Osteoblast (primary cell): ENCODE measurements at regions not wholly inside any gene's neighbourhood (a gene's known extent, or its start where the extent isn't known, plus 50 kb on each side); places are given as distances from the start of the nearest gene placed in this dataset.

Experiments
- DNase-seq: peaks from one replicate; pipeline ENCODE4 v3.0.0; 2011; ENCODE audit warnings: low spot score, mixed read lengths; ENCODE audit not compliant: insufficient read length; ENCODE audit errors: missing footprints
- H2AFZ ChIP-seq: 2 replicates; pipeline ENCODE4 v1.6.0; 2011; ENCODE audit warnings: mild to moderate bottlenecking, low read length
- H3K27ac ChIP-seq: 2 replicates; pipeline ENCODE4 v1.5.1; 2011; ENCODE audit warnings: mild to moderate bottlenecking, low read depth, low read length, moderate library complexity
- H3K27me3 ChIP-seq: 2 replicates; pipeline ENCODE4 v1.6.0; 2012; ENCODE audit warnings: mild to moderate bottlenecking, control low read depth, inconsistent platforms, low read length, moderate library complexity; ENCODE audit not compliant: insufficient read depth
- H3K36me3 ChIP-seq: 2 replicates; pipeline ENCODE4 v1.5.1; 2011; ENCODE audit warnings: mild to moderate bottlenecking, low read length, control low read depth, moderate library complexity; ENCODE audit not compliant: insufficient read depth
- H3K4me1 ChIP-seq: 2 replicates; pipeline ENCODE4 v1.5.1; 2011; ENCODE audit warnings: mild to moderate bottlenecking, low read length, control low read depth, moderate library complexity; ENCODE audit not compliant: insufficient read depth
- H3K4me2 ChIP-seq: 2 replicates; pipeline ENCODE4 v1.6.0; 2011; ENCODE audit warnings: mild to moderate bottlenecking, low read length; ENCODE audit not compliant: insufficient read depth
- H3K4me3 ChIP-seq: fragments of 200-600 bp; sonication (generic); 3 replicates; pipeline ENCODE4 v1.5.1; 2012; ENCODE audit warnings: mild to moderate bottlenecking, low read length, inconsistent platforms; ENCODE audit not compliant: insufficient read depth
- H3K79me2 ChIP-seq: 2 replicates; pipeline ENCODE4 v1.6.0; 2012; ENCODE audit warnings: mild to moderate bottlenecking, low read length, control low read depth, inconsistent platforms; ENCODE audit not compliant: insufficient read depth
- H3K9me3 ChIP-seq: 2 replicates; pipeline ENCODE4 v1.5.1; 2011; ENCODE audit warnings: low read depth, low read length, control low read depth
- H4K20me1 ChIP-seq: 2 replicates; pipeline ENCODE4 v1.6.0; 2012; ENCODE audit warnings: mild to moderate bottlenecking, low read length, control low read depth; ENCODE audit not compliant: insufficient read depth
- CTCF ChIP-seq: IDR thresholded peaks from 2 replicates; pipeline ENCODE4 v1.5.1; 2011; ENCODE audit warnings: mild to moderate bottlenecking, low read depth, low read length, moderate library complexity; ENCODE audit errors: extremely low read depth

GRCh38 chr18:27239669-27240068 is 54.6 kb upstream of the CHST9 start:
- Histone ChIP-seq H3K4me1 (no peaks in the 10 kb centered on the region), H2AFZ (no peak overlapping the region), H4K20me1 (no peaks in the 10 kb centered on the region), H3K9me3 (no peaks in the 10 kb centered on the region), H3K36me3 (no peaks in the 10 kb centered on the region), H3K4me3 (no peak overlapping the region), H3K27ac (no peak overlapping the region), H3K79me2 (no peaks in the 10 kb centered on the region), H3K27me3 (no peaks in the 10 kb centered on the region), H3K4me2 (no peak overlapping the region)
- TF ChIP-seq CTCF, result no peak
- no peak for DNase-seq

GRCh38 chr18:27235218-27235870 is 50.2 kb upstream of the CHST9 start:
- Histone ChIP-seq H3K79me2 (no peaks in the 10 kb centered on the region), H3K9me3 (no peaks in the 10 kb centered on the region), H3K27me3 (no peaks in the 10 kb centered on the region), H3K27ac (no peak overlapping the region), H3K4me2 (no peak overlapping the region), H3K4me1 (no peaks in the 10 kb centered on the region), H3K4me3 (no peak overlapping the region), H3K36me3 (no peaks in the 10 kb centered on the region), H4K20me1 (no peaks in the 10 kb centered on the region), H2AFZ (no peak overlapping the region)
- no peak for TF ChIP-seq CTCF
- DNase-seq, result no peak
